PC-3 (cell line): ENCODE measurements at regions not wholly inside any gene's neighbourhood (a gene's known extent, or its start where the extent isn't known, plus 50 kb on each side); places are given as distances from the start of the nearest gene placed in this dataset.

Experiments used
- ATAC-seq: fragments of 200-7000 bp; cut with Tn5 transposase; 2 replicates; pipeline ENCODE4 v1.9.1; 2020; ENCODE audit warnings: mild to moderate bottlenecking, moderate library complexity
- BruUV-seq: library from RNA; stranded (reverse); fragments of 400-500 nt; replicated peaks from 2 replicates; lab custom pipeline; 2021; lab: Mats Ljungman, UMichigan
- CTCF ChIA-PET: fragments of 300-600 bp; sonication (Branson Sonifier 250); formaldehyde crosslinking; loops from one replicate; lab custom pipeline; 2022; ENCODE audit warnings: antibody characterized with exemption; lab: Charles Lee
- POLR2A ChIA-PET: fragments of 300-600 bp; sonication (Branson Sonifier 250); formaldehyde crosslinking; loops from one replicate; lab custom pipeline; 2022; ENCODE audit warnings: antibody characterized with exemption; ENCODE audit not compliant: unreplicated experiment; lab: Charles Lee
- DNase-seq: peaks from one replicate; pipeline ENCODE4 v3.0.0-alpha.2; 2015
- H2AFZ ChIP-seq: fragments of 300-600 bp; sonication (generic); 2 replicates; pipeline ENCODE4 v1.6.0; 2016; ENCODE audit warnings: antibody characterized with exemption, low read length
- H3F3A ChIP-seq: fragments of 300-600 bp; sonication (generic); one replicate; pipeline ENCODE4 v1.6.0; 2017; ENCODE audit warnings: antibody characterized with exemption, low read length, control low read depth, mild to moderate bottlenecking; ENCODE audit not compliant: unreplicated experiment
- H3K27ac ChIP-seq: fragments of 300-600 bp; sonication (generic); 2 replicates; pipeline ENCODE4 v1.5.1; 2016; ENCODE audit warnings: mild to moderate bottlenecking, low read length
- H3K27me3 ChIP-seq: fragments of 300-600 bp; sonication (generic); 2 replicates; pipeline ENCODE4 v1.6.1; 2016; ENCODE audit warnings: low read length, mixed read lengths
- H3K36me3 ChIP-seq: fragments of 300-600 bp; sonication (generic); 2 replicates; pipeline ENCODE4 v1.6.1; 2016; ENCODE audit warnings: low read depth, mixed run types, low read length, mixed read lengths
- H3K4me1 ChIP-seq: fragments of 300-600 bp; sonication (generic); 2 replicates; pipeline ENCODE4 v1.5.1; 2016; ENCODE audit warnings: low read length; ENCODE audit not compliant: insufficient read depth
- H3K4me2 ChIP-seq: fragments of 300-600 bp; sonication (generic); 2 replicates; pipeline ENCODE4 v1.6.0; 2016; ENCODE audit warnings: low read length
- H3K4me3 ChIP-seq: fragments of 300-600 bp; sonication (generic); 2 replicates; pipeline ENCODE4 v1.5.1; 2016; ENCODE audit warnings: mild to moderate bottlenecking, low read length, mixed read lengths
- H3K79me2 ChIP-seq: fragments of 300-600 bp; sonication (generic); 2 replicates; pipeline ENCODE4 v1.6.1; 2017; ENCODE audit warnings: low read length, mixed read lengths
- H3K9ac ChIP-seq: fragments of 300-600 bp; sonication (generic); 2 replicates; pipeline ENCODE4 v1.6.0; 2016; ENCODE audit warnings: mild to moderate bottlenecking, low read length
- H3K9me2 ChIP-seq: fragments of 300-600 bp; sonication (generic); replicated peaks from 2 replicates; pipeline ENCODE4 v1.6.1; 2016; ENCODE audit warnings: mixed run types, low read length, mixed read lengths
- H3K9me3 ChIP-seq: fragments of 300-600 bp; sonication (generic); 2 replicates; pipeline ENCODE4 v1.6.1; 2016; ENCODE audit warnings: low read length, mixed read lengths
- H4K20me1 ChIP-seq: fragments of 300-600 bp; sonication (generic); 2 replicates; pipeline ENCODE4 v1.6.1; 2016; ENCODE audit warnings: low read length, mixed read lengths
- EZH2 ChIP-seq: fragments of 300-600 bp; sonication (generic); IDR thresholded peaks from one replicate; pipeline ENCODE4 v1.6.1; 2017; ENCODE audit warnings: antibody characterized with exemption, mild to moderate bottlenecking, low read length; ENCODE audit not compliant: unreplicated experiment
- EZH2phosphoT487 ChIP-seq: fragments of 300-600 bp; sonication (generic); IDR thresholded peaks from 2 replicates; pipeline ENCODE4 v1.6.1; 2018; ENCODE audit warnings: mild to moderate bottlenecking, antibody characterized with exemption, low read length, borderline replicate concordance
- intact Hi-C: fragments of 100-400 bp; cut with micrococcal nuclease; formaldehyde crosslinking; loops from 2 replicates; pipeline ENCODE4 v1.9.0; 2023
- TF ChIP-seq, protein P1 (sequence below): fragments of 300-600 bp; sonication (generic); conservative IDR thresholded peaks from 2 replicates; pipeline ENCODE4 v1.5.1; 2017; ENCODE audit warnings: antibody characterized with exemption, low read depth, mild to moderate bottlenecking, low read length

DNA sequence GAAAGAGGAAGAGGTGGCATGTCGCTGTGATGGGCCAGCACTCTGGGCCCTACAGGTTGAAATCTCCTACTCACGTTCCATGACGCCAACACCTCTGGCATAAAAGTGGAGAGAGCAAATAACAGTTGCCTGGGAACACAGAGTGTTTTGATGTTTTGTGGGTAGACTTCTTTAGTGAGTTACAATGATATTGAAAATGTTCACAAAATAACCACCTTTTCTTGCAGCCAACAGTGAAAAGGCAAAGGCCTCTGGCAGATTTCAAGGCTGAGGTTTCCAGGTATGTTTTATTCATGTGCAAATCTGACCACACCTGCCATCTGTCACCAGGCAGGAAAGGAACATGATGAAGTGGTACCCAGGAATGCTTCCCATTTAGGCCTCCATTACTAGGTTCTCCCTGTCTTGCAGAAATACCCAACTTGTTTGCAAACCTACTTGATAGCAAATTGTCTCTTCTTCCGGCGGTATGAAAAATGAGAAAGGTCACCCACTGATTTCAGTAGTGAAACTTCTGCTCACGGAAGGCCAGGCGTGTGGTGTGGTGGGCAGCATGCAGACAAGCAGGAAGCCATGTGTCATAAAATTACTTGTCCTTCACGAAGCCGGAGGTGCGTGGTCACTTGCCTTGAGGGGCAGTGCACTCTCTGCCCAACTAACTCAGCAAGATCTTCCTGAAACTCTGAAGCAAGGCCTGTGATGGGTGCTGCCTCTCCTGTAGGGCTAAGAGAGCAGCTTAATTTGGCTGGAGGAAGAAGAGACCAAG lies 299.1 kb upstream of the PRDM1 start:
- Histone ChIP-seq H3F3A (no peaks in the 10 kb centered on the region), H3K27ac (no peak overlapping the region), H3K4me2 (no peak overlapping the region), H4K20me1 (no peaks in the 10 kb centered on the region), H3K9me3 (no peaks in the 10 kb centered on the region), H2AFZ (no peak overlapping the region), H3K9me2 (no peaks in the 10 kb centered on the region), H3K4me1 (0 out of 2 replicates have a peak, but pooled peaks cover under 1% of the 10 kb centered on the region), H3K36me3 (no peaks in the 10 kb centered on the region), H3K4me3 (no peak overlapping the region), H3K9ac (no peak overlapping the region), H3K79me2 (no peaks in the 10 kb centered on the region), H3K27me3 (no peaks in the 10 kb centered on the region)
- CTCF ChIA-PET: no interaction called here
- POLR2A ChIA-PET: no interaction called here
- no TSS peak for BruUV-seq
- intact Hi-C loops: no loop called here
- TF ChIP-seq EZH2 (no peak), EZH2phosphoT487 (no peak)
- TF ChIP-seq, protein P1, sequence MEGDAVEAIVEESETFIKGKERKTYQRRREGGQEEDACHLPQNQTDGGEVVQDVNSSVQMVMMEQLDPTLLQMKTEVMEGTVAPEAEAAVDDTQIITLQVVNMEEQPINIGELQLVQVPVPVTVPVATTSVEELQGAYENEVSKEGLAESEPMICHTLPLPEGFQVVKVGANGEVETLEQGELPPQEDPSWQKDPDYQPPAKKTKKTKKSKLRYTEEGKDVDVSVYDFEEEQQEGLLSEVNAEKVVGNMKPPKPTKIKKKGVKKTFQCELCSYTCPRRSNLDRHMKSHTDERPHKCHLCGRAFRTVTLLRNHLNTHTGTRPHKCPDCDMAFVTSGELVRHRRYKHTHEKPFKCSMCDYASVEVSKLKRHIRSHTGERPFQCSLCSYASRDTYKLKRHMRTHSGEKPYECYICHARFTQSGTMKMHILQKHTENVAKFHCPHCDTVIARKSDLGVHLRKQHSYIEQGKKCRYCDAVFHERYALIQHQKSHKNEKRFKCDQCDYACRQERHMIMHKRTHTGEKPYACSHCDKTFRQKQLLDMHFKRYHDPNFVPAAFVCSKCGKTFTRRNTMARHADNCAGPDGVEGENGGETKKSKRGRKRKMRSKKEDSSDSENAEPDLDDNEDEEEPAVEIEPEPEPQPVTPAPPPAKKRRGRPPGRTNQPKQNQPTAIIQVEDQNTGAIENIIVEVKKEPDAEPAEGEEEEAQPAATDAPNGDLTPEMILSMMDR: no peak
- DNase-seq: no peak
- no peak for ATAC-seq

DNA sequence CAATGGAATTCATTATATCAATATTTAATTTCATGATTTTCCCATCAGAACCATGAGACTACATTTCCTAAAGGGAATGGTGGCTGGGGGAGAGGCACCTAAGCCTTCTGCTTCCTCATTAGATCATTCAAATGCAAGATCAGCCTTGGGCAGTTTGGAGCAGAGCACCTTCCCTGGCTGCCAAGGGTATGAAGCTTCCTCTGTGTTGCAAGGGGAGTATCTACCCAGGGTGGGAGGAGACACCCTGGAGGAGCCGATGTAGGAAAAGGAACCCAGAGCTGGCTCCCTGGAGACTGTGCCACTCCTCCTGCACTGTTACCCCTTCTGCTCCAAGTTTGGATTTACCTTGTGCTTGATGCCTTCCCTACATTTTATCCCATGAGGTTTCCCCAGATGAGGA lies 299.7 kb upstream of the PRDM1 start:
- DNase-seq (no peak), ATAC-seq (no peak)
- intact Hi-C loops: no loop called here
- POLR2A ChIA-PET: no interaction called here
- H3K4me2 ChIP-seq: no peak overlapping the region
- H3K9me2 ChIP-seq: no peaks in the 10 kb centered on the region
- H3K9me3 ChIP-seq: no peaks in the 10 kb centered on the region
- no peaks in the 10 kb centered on the region for H3F3A ChIP-seq
- no peaks in the 10 kb centered on the region for H3K79me2 ChIP-seq
- H3K4me1 ChIP-seq: 0 out of 2 replicates have a peak, but pooled peaks cover 7% of the 10 kb centered on the region
- H3K4me3 ChIP-seq: no peak overlapping the region
- TF ChIP-seq EZH2: no peak
- no peak for TF ChIP-seq EZH2phosphoT487
- TF ChIP-seq, protein P1: no peak
- H3K27ac ChIP-seq: no peak overlapping the region
- H3K9ac ChIP-seq: no peak overlapping the region
- no peaks in the 10 kb centered on the region for H3K36me3 ChIP-seq
- H4K20me1 ChIP-seq: no peaks in the 10 kb centered on the region
- BruUV-seq: no TSS peak
- CTCF ChIA-PET: no interaction called here
- no peaks in the 10 kb centered on the region for H3K27me3 ChIP-seq
- H2AFZ ChIP-seq: no peak overlapping the region

DNA sequence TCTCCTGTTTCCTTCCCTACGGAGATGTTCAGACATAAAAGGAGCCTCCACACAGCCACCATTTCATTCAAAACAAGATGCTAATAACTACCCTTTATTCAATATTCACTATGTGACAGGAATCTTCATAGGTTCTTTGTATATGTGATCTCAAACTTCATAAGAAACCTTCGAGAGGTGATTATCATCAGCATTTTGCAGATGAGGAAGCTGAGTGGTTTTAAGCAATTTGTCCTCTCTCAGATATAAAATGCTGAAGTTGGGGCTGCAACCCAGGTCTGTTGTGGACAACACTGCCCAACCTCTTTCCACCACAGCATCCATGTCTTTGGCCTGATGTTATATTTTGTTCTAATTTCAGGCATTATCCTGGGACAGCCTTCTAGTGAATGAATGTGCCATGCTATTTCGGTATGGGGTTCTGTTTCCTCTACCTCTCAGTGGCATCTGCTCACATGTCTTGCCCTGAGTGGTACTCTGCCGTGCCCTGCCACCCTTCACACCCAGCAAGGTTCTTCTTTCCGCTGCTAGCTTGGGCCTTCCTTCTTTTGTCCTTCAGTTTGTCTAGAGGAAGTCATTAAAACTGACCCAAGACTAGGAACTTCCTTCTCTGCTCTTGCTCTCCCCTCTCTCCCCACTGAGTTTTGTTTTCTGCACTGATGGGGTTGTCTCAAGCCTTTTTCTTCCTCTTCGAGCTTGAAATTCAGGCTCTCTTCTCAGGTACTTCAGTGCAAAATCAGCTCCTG lies 300.9 kb upstream of the PRDM1 start:
- no TSS peak for BruUV-seq
- no peak for ATAC-seq
- POLR2A ChIA-PET: interaction anchor here (0.6 kb wide), 1 partner anchor 350 kb away, joined by 3 read pairs; no protein-coding TSS in a partner anchor

More for the DNA sequence above, 300.9 kb upstream of the PRDM1 start:
- Histone ChIP-seq H3K36me3 (no peaks in the 10 kb centered on the region), H4K20me1 (no peaks in the 10 kb centered on the region), H3K9me3 (no peaks in the 10 kb centered on the region), H3K4me1 (peaks cover 8% of the 10 kb centered on the region; the same call in 1 of the 2 replicates), H3K79me2 (no peaks in the 10 kb centered on the region), H3K27me3 (no peaks in the 10 kb centered on the region), H3K27ac (no peak overlapping the region), H2AFZ (no peak overlapping the region), H3F3A (no peaks in the 10 kb centered on the region), H3K4me3 (no peak overlapping the region), H3K9me2 (no peaks in the 10 kb centered on the region), H3K9ac (no peak overlapping the region), H3K4me2 (no peak overlapping the region)
- DNase-seq: no peak
- CTCF ChIA-PET: no interaction called here
- intact Hi-C loops: no loop called here
- TF ChIP-seq EZH2phosphoT487: no peak
- TF ChIP-seq, protein P1: no peak
- TF ChIP-seq EZH2: no peak
